Ecto neural progenitor cell (in vitro differentiated cells): ENCODE measurements at regions not wholly inside any gene's neighbourhood (a gene's known extent, or its start where the extent isn't known, plus 50 kb on each side); places are given as distances from the start of the nearest gene placed in this dataset.

Experiments used
- DNase-seq: peaks from one replicate; pipeline ENCODE4 v3.0.0-alpha.2; 2018; ENCODE audit warnings: low spot score

GRCh38 chr4:165610679-165611437 lies 232.1 kb downstream of the CPE start:
- DNase-seq, result no peak

- DNase-seq, result no peak
Measured at GRCh38 chr4:165612936-165613335, 234.1 kb downstream of the CPE start.

GRCh38 chr4:165613581-165613980 lies 234.8 kb downstream of the CPE start:
- no peak for DNase-seq

DNA sequence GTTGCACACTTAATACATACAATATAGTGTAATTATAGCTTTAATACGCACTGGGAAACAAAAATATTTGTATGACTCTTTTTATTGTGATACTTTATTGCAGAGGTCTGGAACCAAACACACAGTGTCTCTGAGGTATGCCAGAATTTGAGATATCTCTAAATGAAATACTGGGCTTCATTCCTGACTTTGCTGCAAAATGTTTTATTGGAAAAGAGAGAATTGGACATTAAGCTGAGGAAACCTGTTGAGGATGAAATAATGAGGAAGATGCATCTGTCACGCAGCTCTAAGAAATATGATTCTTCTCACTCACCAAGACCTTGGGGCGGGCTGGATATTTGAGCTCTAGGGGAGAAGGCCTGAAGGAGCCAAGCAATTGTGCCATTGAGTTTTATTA lies 242.1 kb downstream of the CPE start:
- no peak for DNase-seq

- DNase-seq, result no peak
Measured at GRCh38 chr4:165621983-165622382, 243.2 kb downstream of the CPE start.

GRCh38 chr4:165625281-165625680 lies 246.5 kb downstream of the CPE start:
- no peak for DNase-seq

DNA sequence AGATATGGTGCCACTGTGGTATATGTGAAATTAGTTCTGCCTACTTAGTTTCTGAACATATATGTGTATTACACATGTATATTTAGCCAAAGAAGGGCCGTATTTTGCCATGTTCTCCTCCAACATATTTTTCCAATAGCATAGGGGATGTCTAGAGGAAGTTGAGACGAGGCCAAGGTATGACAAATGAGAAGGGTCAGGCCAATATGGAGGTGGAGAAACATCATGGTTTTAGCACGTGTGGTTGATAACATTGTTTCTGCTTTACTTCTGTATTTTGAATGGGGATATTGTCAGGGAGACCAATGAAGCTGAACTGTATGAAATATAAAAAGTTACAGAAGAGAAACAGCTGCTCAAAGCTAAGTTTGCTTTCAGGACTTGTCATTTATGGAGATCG lies 246.7 kb upstream of the TLL1 start:
- DNase-seq, result no peak

GRCh38 chr4:165627128-165627527 lies 245.9 kb upstream of the TLL1 start:
- no peak for DNase-seq

- no peak for DNase-seq
Measured at GRCh38 chr4:165627548-165627947, 245.5 kb upstream of the TLL1 start.

DNA sequence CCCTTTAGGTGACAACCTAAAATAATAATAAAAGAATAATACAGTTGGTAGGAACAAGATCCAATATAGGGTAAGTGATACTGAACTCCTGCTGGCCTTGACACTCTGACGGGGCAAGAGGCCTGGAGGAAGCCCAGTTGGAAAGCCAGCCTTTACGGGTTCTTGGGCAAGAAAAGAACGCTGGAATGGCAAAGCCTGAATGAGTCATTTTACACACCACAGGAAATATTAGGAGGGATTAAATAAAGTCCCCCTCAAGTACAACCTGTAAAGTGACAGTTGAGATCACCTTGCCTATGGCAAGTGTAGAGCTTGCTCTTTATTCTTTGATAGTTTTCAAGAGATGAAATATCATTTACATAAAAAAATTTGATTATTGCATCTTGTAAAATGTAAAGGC lies 244.5 kb upstream of the TLL1 start:
- DNase-seq, result no peak

- no peak for DNase-seq
Measured at GRCh38 chr4:165630671-165631070, 242.4 kb upstream of the TLL1 start.

GRCh38 chr4:165631208-165631894 lies 241.7 kb upstream of the TLL1 start:
- DNase-seq, result no peak

GRCh38 chr4:165631912-165632311 lies 241.1 kb upstream of the TLL1 start:
- no peak for DNase-seq

GRCh38 chr4:165634766-165635165 lies 238.3 kb upstream of the TLL1 start:
- DNase-seq, result no peak

GRCh38 chr4:165635381-165635780 lies 237.7 kb upstream of the TLL1 start:
- DNase-seq, result peak; percentile 45

DNA sequence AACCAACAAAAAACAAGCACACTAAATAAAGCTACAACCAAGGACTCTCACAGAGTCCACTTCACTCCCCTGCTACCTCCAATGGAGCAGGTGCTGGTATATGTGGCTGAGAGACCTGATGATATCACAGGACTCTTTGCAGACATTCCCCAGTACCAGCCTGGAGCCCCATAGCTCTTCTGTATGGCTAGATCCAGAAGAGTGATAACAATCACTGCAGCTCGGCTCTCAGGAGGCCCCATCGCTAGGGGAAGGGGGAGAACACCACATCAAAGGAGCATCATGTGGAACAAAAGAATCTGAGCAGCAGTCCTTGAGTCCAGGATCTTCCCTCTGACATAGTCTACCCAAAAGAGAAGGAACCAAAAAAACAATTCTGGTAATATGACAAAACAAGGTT lies 237.1 kb upstream of the TLL1 start:
- DNase-seq, result no peak

DNA sequence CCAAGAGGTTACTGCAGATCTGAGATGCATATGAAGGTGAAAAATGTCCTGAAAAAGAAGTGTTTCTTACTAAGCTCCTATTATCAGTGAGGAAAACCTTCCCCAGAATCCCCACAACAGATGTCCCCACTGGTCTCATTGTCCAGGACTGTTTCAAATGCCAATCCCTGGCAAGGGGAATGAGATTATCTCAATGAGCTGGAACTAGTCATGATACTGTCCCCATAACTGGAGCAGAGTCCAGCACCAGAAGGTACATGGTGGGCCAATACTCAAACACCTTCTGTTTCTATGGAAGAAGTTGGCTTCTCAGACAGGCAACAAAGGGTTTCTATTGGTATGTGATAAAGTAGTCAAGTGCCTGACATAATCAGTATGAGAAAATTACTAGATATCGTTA lies 221.1 kb upstream of the TLL1 start:
- DNase-seq, result no peak

DNA sequence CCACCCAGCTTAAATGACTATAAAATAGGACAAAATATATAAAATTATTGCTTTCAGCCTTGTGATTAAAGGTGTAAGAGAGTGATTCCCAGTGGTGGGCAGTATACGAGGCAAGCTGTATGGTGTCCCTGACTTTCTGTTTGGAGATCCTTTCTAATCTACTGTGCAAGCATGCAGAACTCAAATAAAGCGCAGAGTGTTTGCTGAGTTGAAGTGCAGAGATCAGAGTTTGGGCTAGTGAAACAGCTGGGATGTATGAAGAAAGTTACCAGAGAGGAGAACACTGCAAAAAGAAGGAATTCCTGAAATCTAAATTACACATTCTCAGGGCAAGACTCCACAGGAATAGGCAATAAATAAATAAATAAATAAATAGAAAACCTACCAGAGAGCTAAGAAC lies 218.5 kb upstream of the TLL1 start:
- DNase-seq, result no peak

GRCh38 chr4:165656399-165656798 lies 216.6 kb upstream of the TLL1 start:
- no peak for DNase-seq

DNA sequence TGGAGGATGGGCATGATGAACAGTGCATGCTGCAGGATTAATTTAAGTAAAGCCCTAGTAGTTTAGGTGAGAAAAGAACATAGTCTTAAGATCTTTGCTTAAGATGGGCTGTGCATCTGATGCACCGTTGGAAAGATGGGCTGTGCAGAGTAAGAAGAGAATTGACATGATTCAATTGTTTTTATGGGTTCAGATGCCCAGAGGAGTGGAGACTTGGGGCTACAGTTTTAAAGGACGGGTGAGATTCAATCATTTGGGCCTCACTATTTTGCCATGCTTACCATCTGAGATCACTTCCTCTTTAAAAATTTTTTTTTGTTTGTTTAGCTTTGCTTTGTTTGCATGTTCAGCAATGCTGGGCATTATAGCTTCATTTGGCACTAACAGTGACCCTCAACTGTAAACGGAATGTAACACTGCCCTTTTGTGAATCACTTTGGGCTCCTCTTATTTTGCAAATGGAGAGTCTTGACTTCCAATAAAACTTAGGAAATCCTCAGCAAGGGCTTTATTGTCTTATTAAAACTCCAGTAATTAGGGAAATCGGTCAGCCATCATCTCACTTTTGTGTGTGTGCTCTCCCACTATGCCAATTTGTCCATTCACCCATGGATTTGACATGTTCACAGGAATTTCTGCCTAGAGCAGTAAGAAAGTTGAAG lies 216.1 kb upstream of the TLL1 start:
- DNase-seq, result no peak

DNA sequence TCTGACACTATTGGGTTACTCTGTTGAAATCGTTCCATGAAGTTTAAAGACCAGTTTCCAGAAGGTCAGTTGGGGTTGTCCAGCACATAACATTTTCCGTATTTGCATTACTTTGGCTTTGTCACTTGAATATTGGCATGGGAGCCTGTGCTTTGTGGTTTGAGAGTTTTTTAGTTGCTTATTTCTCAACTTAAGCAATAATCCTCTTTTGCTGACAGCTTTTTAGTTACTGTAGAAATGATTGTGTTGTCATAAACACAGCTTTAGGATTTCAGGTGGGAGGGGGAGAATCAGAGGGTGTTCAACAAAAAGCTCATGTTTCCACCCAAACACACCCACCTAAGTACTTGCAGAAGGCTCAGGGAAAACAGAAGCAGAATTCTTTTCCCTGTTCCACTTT lies 210.7 kb upstream of the TLL1 start:
- no peak for DNase-seq

GRCh38 chr4:165663411-165663810 lies 209.6 kb upstream of the TLL1 start:
- no peak for DNase-seq

DNA sequence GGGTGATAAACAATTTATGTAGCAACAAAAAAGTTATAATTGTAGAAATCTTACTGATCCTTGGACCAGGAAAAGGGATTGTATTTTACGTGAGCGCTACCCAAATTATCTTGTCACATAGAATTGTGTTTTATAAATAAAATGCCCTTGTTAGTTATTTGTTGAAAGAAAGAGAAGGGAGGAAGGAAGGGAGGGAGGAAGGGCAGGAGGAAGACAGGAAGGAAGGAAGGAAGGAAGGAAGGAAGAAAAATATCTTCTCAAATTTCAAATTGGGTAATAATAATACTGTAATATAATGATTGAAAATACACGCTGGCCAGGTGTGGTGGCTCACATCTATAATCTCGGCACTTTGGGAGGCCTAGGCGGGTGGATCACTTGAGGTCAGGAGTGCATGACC lies 206.2 kb upstream of the TLL1 start:
- no peak for DNase-seq
